GM23338 (cell line): ENCODE measurements at regions not wholly inside any gene's neighbourhood (a gene's known extent, or its start where the extent isn't known, plus 50 kb on each side); places are given as distances from the start of the nearest gene placed in this dataset.

ENCODE experiments used
- EZH2 ChIP-seq: fragments of 200-600 bp; sonication (generic); IDR thresholded peaks from one replicate; pipeline ENCODE4 v1.8.0; 2017; ENCODE audit warnings: antibody characterized with exemption, mild to moderate bottlenecking, low read depth; ENCODE audit not compliant: unreplicated experiment
- EZH2phosphoT487 ChIP-seq: fragments of 200-600 bp; sonication (generic); IDR thresholded peaks from one replicate; pipeline ENCODE4 v1.8.1; 2018; ENCODE audit warnings: antibody characterized with exemption; ENCODE audit not compliant: unreplicated experiment
- JUNB ChIP-seq: IDR thresholded peaks from one replicate; pipeline ENCODE4 v1.6.1; 2016; ENCODE audit warnings: antibody characterized with exemption; ENCODE audit not compliant: unreplicated experiment
- POLR2AphosphoS5 ChIP-seq: IDR thresholded peaks from 2 replicates; pipeline ENCODE4 v1.6.1; 2016; ENCODE audit warnings: antibody characterized with exemption, low read depth
- TF ChIP-seq, protein P1 (sequence below), 2 experiments: fragments of 200-600 bp in 1 of 2; sonication (generic) in 1 of 2; conservative IDR thresholded peaks; 2 replicates each; pipeline versions ENCODE4 v1.5.1 to v1.6.1; 2016 to 2017; ENCODE audit warnings: antibody characterized with exemption in 2 of 2, low read depth in 2 of 2, mild to moderate bottlenecking in 2 of 2, moderate library complexity in 1 of 2

DNA sequence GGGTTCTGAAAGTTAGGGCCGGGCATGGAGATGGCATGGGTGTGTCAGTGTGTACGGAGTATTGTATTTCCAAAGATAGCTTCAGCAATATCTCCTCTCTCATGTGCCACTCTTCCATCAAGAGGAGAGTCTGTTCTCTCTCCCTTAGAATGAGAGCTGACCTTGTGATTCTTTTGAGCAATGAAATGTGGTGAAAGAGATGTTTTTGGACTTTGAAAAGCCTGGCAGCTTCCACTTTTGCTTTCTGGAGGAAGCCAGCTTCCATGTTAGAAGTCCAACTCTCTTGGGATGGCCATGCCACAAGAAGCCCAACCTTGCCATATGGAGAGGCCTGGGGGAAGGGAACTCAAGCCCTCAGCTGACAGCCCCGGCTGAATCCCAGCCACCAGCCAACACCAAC lies 72.4 kb upstream of the GZMB start:
- TF ChIP-seq, protein P1, sequence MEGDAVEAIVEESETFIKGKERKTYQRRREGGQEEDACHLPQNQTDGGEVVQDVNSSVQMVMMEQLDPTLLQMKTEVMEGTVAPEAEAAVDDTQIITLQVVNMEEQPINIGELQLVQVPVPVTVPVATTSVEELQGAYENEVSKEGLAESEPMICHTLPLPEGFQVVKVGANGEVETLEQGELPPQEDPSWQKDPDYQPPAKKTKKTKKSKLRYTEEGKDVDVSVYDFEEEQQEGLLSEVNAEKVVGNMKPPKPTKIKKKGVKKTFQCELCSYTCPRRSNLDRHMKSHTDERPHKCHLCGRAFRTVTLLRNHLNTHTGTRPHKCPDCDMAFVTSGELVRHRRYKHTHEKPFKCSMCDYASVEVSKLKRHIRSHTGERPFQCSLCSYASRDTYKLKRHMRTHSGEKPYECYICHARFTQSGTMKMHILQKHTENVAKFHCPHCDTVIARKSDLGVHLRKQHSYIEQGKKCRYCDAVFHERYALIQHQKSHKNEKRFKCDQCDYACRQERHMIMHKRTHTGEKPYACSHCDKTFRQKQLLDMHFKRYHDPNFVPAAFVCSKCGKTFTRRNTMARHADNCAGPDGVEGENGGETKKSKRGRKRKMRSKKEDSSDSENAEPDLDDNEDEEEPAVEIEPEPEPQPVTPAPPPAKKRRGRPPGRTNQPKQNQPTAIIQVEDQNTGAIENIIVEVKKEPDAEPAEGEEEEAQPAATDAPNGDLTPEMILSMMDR (conservative IDR thresholded peaks at IDR 0.05; ENCODE audit: low read depth in 2 of 2), result no peak
- TF ChIP-seq EZH2phosphoT487 (no peak), POLR2AphosphoS5 (no peak), JUNB (no peak), EZH2 (no peak)
